ENCODE measurements at regions not wholly inside any gene's neighbourhood (a gene's known extent, or its start where the extent isn't known, plus 50 kb on each side); places are given as distances from the start of the nearest gene placed in this dataset.

- TF ChIP-seq E4F1 (CRISPR knock-in tag; IDR thresholded peaks at IDR 0.05; ENCODE audit: borderline replicate concordance) = no peak
- no peak for TF ChIP-seq ZNF507 (tag; conservative IDR thresholded peaks at IDR 0.05)
- TF ChIP-seq BRCA1 (IDR thresholded peaks at IDR 0.05) = no peak
- TF ChIP-seq BRCA1 (CRISPR knock-in tag; IDR thresholded peaks at IDR 0.05) = no peak
- TF ChIP-seq ZNF785 (CRISPR knock-in tag; IDR thresholded peaks at IDR 0.05) = no peak
- no peak for TF ChIP-seq BACH1 (tag; IDR thresholded peaks at IDR 0.05)
- TF ChIP-seq NFE2 (IDR thresholded peaks at IDR 0.05; ENCODE audit: low read depth) = no peak
- TF ChIP-seq EP300 (IDR thresholded peaks at IDR 0.05; ENCODE audit: low read length) = peak; percentile 71
- no peak for TF ChIP-seq CAMTA2 (CRISPR knock-in tag; conservative IDR thresholded peaks at IDR 0.05)
- no peak for TF ChIP-seq E2F5 (CRISPR knock-in tag; IDR thresholded peaks at IDR 0.05)
- TF ChIP-seq RNF219 (CRISPR knock-in tag; IDR thresholded peaks at IDR 0.05) = no peak
- TF ChIP-seq HIVEP1 (CRISPR knock-in tag; IDR thresholded peaks at IDR 0.05) = no peak
- TF ChIP-seq CREM (IDR thresholded peaks at IDR 0.05; ENCODE audit: low read depth) = no peak
- TF ChIP-seq MYNN (IDR thresholded peaks at IDR 0.05) = no peak
- no peak for TF ChIP-seq MYNN (CRISPR knock-in tag; IDR thresholded peaks at IDR 0.05)
Measured at GRCh38 chr4:128351502-128351901, 63.9 kb upstream of the PGRMC2 start (continued).
